ENCODE measurements at regions not wholly inside any gene's neighbourhood (a gene's known extent, or its start where the extent isn't known, plus 50 kb on each side); places are given as distances from the start of the nearest gene placed in this dataset.

GRCh38 chr12:131466932-131467331 is 244.0 kb upstream of the SFSWAP start:
- no peak overlapping the region for H4K5ac ChIP-seq (ENCODE audit: insufficient read length, low read depth, low read length)
- WGBS, 2 experiments (ENCODE audit: extremely low coverage in 1 of 2, insufficient coverage in 1 of 2, insufficient read length in 1 of 2, insufficient replicate concordance in 2 of 2, low coverage in 1 of 2, low lambda C conversion rate in 2 of 2, missing lambda C conversion rate in 1 of 2), result 92% methylated on average over 4 of the region's 4 CpGs; no CpG with 5 or more reads in 1 of the 2 experiments

More at GRCh38 chr12:131466932-131467331, 244.0 kb upstream of the SFSWAP start:
- ChIA-PET CTCF (ENCODE audit: partially characterized antibody) (interaction anchor here (0.8 to 1.8 kb wide), 2 partner anchors 362 to 367 kb away, joined by 4 to 5 read pairs; no protein-coding TSS in a partner anchor), POLR2A (ENCODE audit: partially characterized antibody) (no interaction called here)
- no peak overlapping the region for H3K4me2 ChIP-seq (ENCODE audit: insufficient read depth in 1 of 2, low read depth in 2 of 2, low read length in 2 of 2)
- H3K56ac ChIP-seq (replicated peaks; ENCODE audit: insufficient read length, low read depth, low read length), result no peak overlapping the region
- H3K27me3 ChIP-seq (replicated peaks in 1 of 4; ENCODE audit: control insufficient read depth in 3 of 4, extremely low read depth in 1 of 4, insufficient read depth in 3 of 4, low read length in 3 of 4), result no peaks in the 10 kb centered on the region
- H2BK15ac ChIP-seq (ENCODE audit: low read length), result no peak overlapping the region
- TF ChIP-seq RBBP5 (IDR thresholded peaks at IDR 0.05; ENCODE audit: borderline replicate concordance, low read depth, low read length), result no peak
- no peak for TF ChIP-seq BCL11A (IDR thresholded peaks at IDR 0.05; ENCODE audit: low read depth in 2 of 2, low read length in 2 of 2)
- no peak for TF ChIP-seq CHD1 (IDR thresholded peaks at IDR 0.05; ENCODE audit: low read depth, low read length)
- TF ChIP-seq CEBPB (IDR thresholded peaks at IDR 0.05; ENCODE audit: low read depth, low read length), result no peak
- TF ChIP-seq JUND (IDR thresholded peaks at IDR 0.05; ENCODE audit: low read length), result no peak
- no peak for TF ChIP-seq SIX5 (IDR thresholded peaks at IDR 0.05; ENCODE audit: low read depth, low read length)
- no peak for TF ChIP-seq TEAD4 (IDR thresholded peaks at IDR 0.05; ENCODE audit: low read depth, low read length)
- TF ChIP-seq BRCA1 (IDR thresholded peaks at IDR 0.05; ENCODE audit: low read depth, low read length), result no peak
- no peak for TF ChIP-seq TBP (IDR thresholded peaks at IDR 0.05; ENCODE audit: low read depth, low read length)
- no peaks in the 10 kb centered on the region for H3K36me3 ChIP-seq (ENCODE audit: control insufficient read depth in 2 of 4, insufficient read depth in 4 of 4, low read length in 3 of 4)
- no peaks in the 10 kb centered on the region for H3K79me2 ChIP-seq (ENCODE audit: control insufficient read depth in 1 of 2, insufficient read depth in 2 of 2, low read length in 2 of 2)
- no peaks in the 10 kb centered on the region for H3K23me2 ChIP-seq (ENCODE audit: low read depth, low read length)
- no peak overlapping the region for H2BK5ac ChIP-seq (ENCODE audit: low read depth, low read length)
- no peak overlapping the region for H3K4me3 ChIP-seq (ENCODE audit: extremely low read depth in 1 of 4, insufficient read depth in 2 of 4, low read depth in 3 of 4, low read length in 4 of 4)
- DNase-seq (ENCODE audit: low read depth in 1 of 2, low spot score in 2 of 2) (no peak), FAIRE-seq (no peak)
- no peaks in the 10 kb centered on the region; a peak in 1 of 7 replicates for H3K4me1 ChIP-seq (replicated peaks in 1 of 4; ENCODE audit: control insufficient read depth in 3 of 4, insufficient read depth in 4 of 4, low read length in 3 of 4)
- no peak overlapping the region for H3K9ac ChIP-seq (replicated peaks in 1 of 4; ENCODE audit: extremely low read depth in 1 of 4, low read depth in 3 of 4, low read length in 3 of 4)
- H2BK20ac ChIP-seq (ENCODE audit: low read length), result no peak overlapping the region
- H3K9me3 ChIP-seq (ENCODE audit: insufficient read depth in 2 of 2, low read depth in 1 of 2, low read length in 1 of 2), result no peaks in the 10 kb centered on the region
- no peak overlapping the region for H3K27ac ChIP-seq (ENCODE audit: low read depth, low read length)
- H4K91ac ChIP-seq (replicated peaks; ENCODE audit: insufficient read length, low read length), result no peak overlapping the region
- no peak overlapping the region for H2AK5ac ChIP-seq (ENCODE audit: low read depth, low read length)
- H3K23ac ChIP-seq (ENCODE audit: insufficient read length), result no peak overlapping the region
- H4K8ac ChIP-seq (ENCODE audit: extremely low read depth, insufficient read depth, low read length), result peak overlapping the region; percentile 71; the same call in 1 of the 2 replicates
- no peak overlapping the region for H2AFZ ChIP-seq (ENCODE audit: low read length)
- no peak overlapping the region for H3K14ac ChIP-seq (ENCODE audit: insufficient read length)
- H3K79me1 ChIP-seq (ENCODE audit: low read depth, low read length), result no peaks in the 10 kb centered on the region
- H3K4ac ChIP-seq (replicated peaks; ENCODE audit: insufficient read length, low read depth, low read length), result no peak overlapping the region
- no peak overlapping the region for H2BK12ac ChIP-seq (ENCODE audit: low read depth, low read length)
- no peak overlapping the region for H2BK120ac ChIP-seq (replicated peaks; ENCODE audit: low read depth, low read length)
- no peak overlapping the region for H3K18ac ChIP-seq (ENCODE audit: extremely low read depth, low read length)
- no peaks in the 10 kb centered on the region for H4K20me1 ChIP-seq (replicated peaks in 1 of 2; ENCODE audit: control insufficient read depth in 1 of 2, insufficient read depth in 2 of 2, low read length in 2 of 2)

Measured in H1 (cell line).